Stomach (tissue), 8 donors: ENCODE measurements at regions not wholly inside any gene's neighbourhood (a gene's known extent, or its start where the extent isn't known, plus 50 kb on each side); places are given as distances from the start of the nearest gene placed in this dataset.

ENCODE experiments used
- DNase-seq, 2 donors: peaks; one replicate each; pipeline versions ENCODE4 v3.0.0 to v3.0.0-alpha.2; 2013 to 2019
- H3K27ac ChIP-seq, 5 donors: fragments of 200-600 bp in 4 of 5; sonication (generic) in 4 of 5; one replicate each; pipeline ENCODE4 v1.5.1; 2013 to 2019; ENCODE audit warnings: mild to moderate bottlenecking in 1 of 5, moderate library complexity in 1 of 5
- H3K27me3 ChIP-seq, 3 donors: fragments of 200-600 bp; sonication (generic); one replicate each; pipeline ENCODE4 v1.5.1; 2017 to 2019; ENCODE audit warnings: mixed run types in 1 of 3
- H3K36me3 ChIP-seq, 4 donors: fragments of 200-600 bp; sonication (generic); 1 replicate in 3 of 4; 2 replicates in 1 of 4; pipeline ENCODE4 v1.5.1; 2016 to 2019
- H3K4me1 ChIP-seq, 4 donors: fragments of 200-600 bp; sonication (generic); one replicate each; pipeline ENCODE4 v1.5.1; 2016 to 2019
- H3K4me3 ChIP-seq, 4 donors: fragments of 200-600 bp; sonication (generic) in 3 of 4; one replicate each; pipeline ENCODE4 v1.5.1; 2016 to 2019; ENCODE audit warnings: mild to moderate bottlenecking in 1 of 4
- H3K9me3 ChIP-seq, 4 donors: fragments of 200-600 bp; sonication (generic); one replicate each; pipeline ENCODE4 v1.5.1; 2016 to 2019
- EP300 ChIP-seq: sonication (generic); formaldehyde crosslinking; IDR thresholded peaks from one replicate; pipeline ENCODE4 v1.6.1; 2017; ENCODE audit warnings: antibody characterized with exemption
- POLR2A ChIP-seq, 4 donors: fragments of 450-650 bp; IDR thresholded peaks; one replicate each; pipeline ENCODE4 v1.6.1; 2016; ENCODE audit warnings: antibody characterized with exemption in 4 of 4, control low read depth in 2 of 4, mild to moderate bottlenecking in 1 of 4, moderate library complexity in 1 of 4
- POLR2AphosphoS5 ChIP-seq, 3 donors: sonication (generic); formaldehyde crosslinking; IDR thresholded peaks; one replicate each; pipeline ENCODE4 v1.6.1; 2016; ENCODE audit warnings: antibody characterized with exemption in 3 of 3
- WGBS, 5 donors: extraction: QIAGEN DNeasy Blood & Tissue Kit in 3 of 5; methylation state at CpG; one replicate each; pipeline versions ENCODE4 v1.1.5 to v1.1.7; 2013 to 2018; 5-methylcytosine and 5-hydroxymethylcytosine counted together
- intact Hi-C: fragments of 100-400 bp; cut with DNase I; formaldehyde crosslinking; loops from one replicate; pipeline ENCODE4 v1.15.1; 2023; ENCODE audit warnings: low total_unique reads
- TF ChIP-seq, protein P1 (sequence below), 7 experiments: fragments of 450-650 bp in 4 of 7; fragments of 200-600 bp in 3 of 7; sonication (generic) in 3 of 7; IDR thresholded peaks; one replicate each; pipeline ENCODE4 v1.5.1; 2016 to 2019; ENCODE audit warnings: antibody characterized with exemption in 7 of 7, control low read depth in 2 of 7, mild to moderate bottlenecking in 1 of 7
- donor health status: healthy with polysubstance abuse.
- donor health status: Bipolar disorder and iron deficiency.
- donor health status: healthy.

DNA sequence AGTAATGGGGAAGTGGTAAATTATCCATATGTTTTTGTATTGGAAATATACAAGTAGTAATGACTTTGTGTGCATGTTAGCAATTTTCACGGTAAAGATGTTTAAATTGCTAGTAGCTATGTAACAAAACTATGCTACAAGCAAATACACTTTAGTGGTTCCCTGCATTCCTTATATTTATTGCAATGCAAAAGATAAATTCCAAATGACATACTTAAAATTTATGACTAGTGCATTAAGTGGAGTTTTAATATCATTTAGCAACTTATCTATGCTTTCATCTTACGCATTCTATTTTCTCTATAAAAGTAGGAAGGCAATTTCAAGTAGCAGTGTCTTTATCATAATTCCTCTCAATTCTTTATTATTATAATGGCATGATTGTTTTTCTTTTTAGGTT is 482.8 kb downstream of the SLITRK5 start:
- 85 to 97% (median 92%) methylated on average over 2 of the region's 2 CpGs for WGBS, 5 donors
- Histone ChIP-seq H3K4me1 (no peaks in the 10 kb centered on the region), H3K27me3 (no peaks in the 10 kb centered on the region), H3K4me3 (no peak overlapping the region), H3K27ac (no peak overlapping the region), H3K36me3 (no peaks in the 10 kb centered on the region), H3K9me3 (peaks cover 0 to 9% (median 0%) of the 10 kb centered on the region in 4 donors)
- DNase-seq = no peak
- TF ChIP-seq POLR2AphosphoS5 (IDR thresholded peaks at IDR 0.05) = no peak
- TF ChIP-seq EP300 = no peak
- TF ChIP-seq, protein P1, sequence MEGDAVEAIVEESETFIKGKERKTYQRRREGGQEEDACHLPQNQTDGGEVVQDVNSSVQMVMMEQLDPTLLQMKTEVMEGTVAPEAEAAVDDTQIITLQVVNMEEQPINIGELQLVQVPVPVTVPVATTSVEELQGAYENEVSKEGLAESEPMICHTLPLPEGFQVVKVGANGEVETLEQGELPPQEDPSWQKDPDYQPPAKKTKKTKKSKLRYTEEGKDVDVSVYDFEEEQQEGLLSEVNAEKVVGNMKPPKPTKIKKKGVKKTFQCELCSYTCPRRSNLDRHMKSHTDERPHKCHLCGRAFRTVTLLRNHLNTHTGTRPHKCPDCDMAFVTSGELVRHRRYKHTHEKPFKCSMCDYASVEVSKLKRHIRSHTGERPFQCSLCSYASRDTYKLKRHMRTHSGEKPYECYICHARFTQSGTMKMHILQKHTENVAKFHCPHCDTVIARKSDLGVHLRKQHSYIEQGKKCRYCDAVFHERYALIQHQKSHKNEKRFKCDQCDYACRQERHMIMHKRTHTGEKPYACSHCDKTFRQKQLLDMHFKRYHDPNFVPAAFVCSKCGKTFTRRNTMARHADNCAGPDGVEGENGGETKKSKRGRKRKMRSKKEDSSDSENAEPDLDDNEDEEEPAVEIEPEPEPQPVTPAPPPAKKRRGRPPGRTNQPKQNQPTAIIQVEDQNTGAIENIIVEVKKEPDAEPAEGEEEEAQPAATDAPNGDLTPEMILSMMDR (IDR thresholded peaks at IDR 0.05) = no peak
- no peak for TF ChIP-seq POLR2A (IDR thresholded peaks at IDR 0.05)
- intact Hi-C loops = no loop called here

DNA sequence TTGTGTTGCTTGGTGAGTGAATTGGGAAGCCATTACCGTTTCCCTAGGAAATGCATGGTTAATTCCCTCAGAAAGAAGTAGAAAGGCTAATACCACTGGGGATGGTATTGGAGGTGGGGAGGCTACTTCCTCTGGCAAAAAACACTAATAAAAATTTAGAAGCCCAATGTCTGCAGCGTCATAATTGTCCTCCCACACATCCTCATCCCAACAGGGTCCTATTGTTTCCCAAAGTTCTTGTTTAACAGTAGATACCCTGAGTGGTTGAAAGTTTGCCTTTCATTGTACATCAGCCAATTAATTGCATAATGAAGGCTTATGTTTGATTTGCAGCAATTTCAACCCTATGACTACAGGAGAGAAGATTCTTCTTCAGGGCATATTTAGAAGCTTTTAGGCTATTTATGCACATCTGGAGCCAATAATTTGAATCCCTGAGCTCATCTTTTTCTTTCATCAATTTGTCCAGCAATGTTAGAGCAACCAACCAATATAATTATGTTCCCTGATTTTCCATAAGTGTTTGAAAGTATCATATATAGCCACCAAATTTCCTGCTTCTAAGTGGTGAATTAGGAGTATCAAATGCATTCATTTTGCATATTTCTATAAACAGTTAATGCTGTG is 491.0 kb downstream of the SLITRK5 start:
- intact Hi-C loops = no loop called here
- Histone ChIP-seq H3K27ac (no peak overlapping the region), H3K4me1 (no peaks in the 10 kb centered on the region), H3K27me3 (no peaks in the 10 kb centered on the region), H3K36me3 (no peaks in the 10 kb centered on the region), H3K4me3 (no peak overlapping the region), H3K9me3 (peaks cover 0 to 9% (median 2%) of the 10 kb centered on the region in 4 donors)
- WGBS, 5 donors = 66 to 92% (median 86%) methylated on average over 2 of the region's 2 CpGs
- TF ChIP-seq POLR2A (IDR thresholded peaks at IDR 0.05) (no peak), EP300 (no peak), POLR2AphosphoS5 (IDR thresholded peaks at IDR 0.05) (no peak)
- TF ChIP-seq, protein P1 (IDR thresholded peaks at IDR 0.05) = no peak
- DNase-seq = no peak

DNA sequence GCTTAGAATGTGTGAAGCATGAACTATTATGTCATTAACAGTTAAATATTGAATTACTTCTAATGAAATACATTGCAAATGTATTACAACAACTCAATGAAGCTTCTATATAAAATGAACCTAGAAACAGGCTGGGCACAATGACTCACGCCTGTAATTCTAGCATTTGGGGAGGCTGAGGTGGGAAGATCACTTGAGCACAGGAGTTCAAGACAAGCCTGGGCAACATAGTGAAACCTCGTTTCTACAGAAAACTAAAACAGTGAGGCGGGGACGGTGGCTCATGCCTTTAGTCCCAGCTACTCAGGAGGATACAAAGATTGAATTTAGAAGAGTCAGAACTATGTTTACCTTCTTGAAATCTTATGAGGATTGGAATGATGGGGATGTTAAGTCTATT is 505.1 kb downstream of the SLITRK5 start:
- Histone ChIP-seq H3K4me3 (no peak overlapping the region), H3K9me3 (no peaks in the 10 kb centered on the region), H3K27me3 (no peaks in the 10 kb centered on the region), H3K36me3 (no peaks in the 10 kb centered on the region), H3K27ac (no peak overlapping the region), H3K4me1 (no peaks in the 10 kb centered on the region)
- no peak for TF ChIP-seq POLR2AphosphoS5 (IDR thresholded peaks at IDR 0.05)
- TF ChIP-seq POLR2A (IDR thresholded peaks at IDR 0.05) = no peak
- TF ChIP-seq, protein P1 (IDR thresholded peaks at IDR 0.05) = no peak
- no peak for TF ChIP-seq EP300
- 80 to 88% (median 85%) methylated on average over 4 of the region's 4 CpGs for WGBS, 5 donors
- intact Hi-C loops = no loop called here
- no peak for DNase-seq

DNA sequence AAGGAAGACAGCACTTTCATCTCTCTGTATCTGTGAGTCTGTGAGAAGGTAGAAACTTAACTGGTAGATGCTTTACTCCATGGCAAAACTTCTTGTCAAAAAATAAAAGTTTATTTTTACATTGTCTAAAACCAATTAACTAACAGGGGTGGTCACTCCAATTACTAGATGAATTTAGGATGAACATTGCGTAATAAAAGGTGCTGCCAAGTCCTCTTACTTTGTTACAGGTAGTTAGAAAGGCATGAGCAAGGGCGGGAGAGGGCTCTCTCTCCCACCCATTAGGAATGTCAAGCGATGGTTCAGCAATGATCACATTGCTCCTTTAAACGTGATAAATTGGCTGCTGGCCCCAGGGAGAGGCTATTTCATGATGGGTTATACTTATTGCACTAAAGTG is 512.3 kb downstream of the SLITRK5 start:
- no peak overlapping the region for H3K27ac ChIP-seq
- intact Hi-C loops = no loop called here
- 79 to 88% (median 83%) methylated on average over 4 of the region's 4 CpGs for WGBS, 5 donors

More for the DNA sequence above, 512.3 kb downstream of the SLITRK5 start:
- Histone ChIP-seq H3K27me3 (no peaks in the 10 kb centered on the region), H3K4me1 (no peaks in the 10 kb centered on the region), H3K36me3 (no peaks in the 10 kb centered on the region), H3K4me3 (no peak overlapping the region), H3K9me3 (peaks cover 0 to 5% (median 0%) of the 10 kb centered on the region in 4 donors)
- no peak for DNase-seq
- TF ChIP-seq POLR2AphosphoS5 (IDR thresholded peaks at IDR 0.05) = no peak
- no peak for TF ChIP-seq EP300
- TF ChIP-seq POLR2A (IDR thresholded peaks at IDR 0.05) = no peak
- TF ChIP-seq, protein P1 (IDR thresholded peaks at IDR 0.05) = no peak
